ENCODE measurements at regions not wholly inside any gene's neighbourhood (a gene's known extent, or its start where the extent isn't known, plus 50 kb on each side); places are given as distances from the start of the nearest gene placed in this dataset.

GRCh38 chr14:21921453-21921852, 247.8 kb upstream of the OR4E1 start:
- TF ChIP-seq, protein P1, sequence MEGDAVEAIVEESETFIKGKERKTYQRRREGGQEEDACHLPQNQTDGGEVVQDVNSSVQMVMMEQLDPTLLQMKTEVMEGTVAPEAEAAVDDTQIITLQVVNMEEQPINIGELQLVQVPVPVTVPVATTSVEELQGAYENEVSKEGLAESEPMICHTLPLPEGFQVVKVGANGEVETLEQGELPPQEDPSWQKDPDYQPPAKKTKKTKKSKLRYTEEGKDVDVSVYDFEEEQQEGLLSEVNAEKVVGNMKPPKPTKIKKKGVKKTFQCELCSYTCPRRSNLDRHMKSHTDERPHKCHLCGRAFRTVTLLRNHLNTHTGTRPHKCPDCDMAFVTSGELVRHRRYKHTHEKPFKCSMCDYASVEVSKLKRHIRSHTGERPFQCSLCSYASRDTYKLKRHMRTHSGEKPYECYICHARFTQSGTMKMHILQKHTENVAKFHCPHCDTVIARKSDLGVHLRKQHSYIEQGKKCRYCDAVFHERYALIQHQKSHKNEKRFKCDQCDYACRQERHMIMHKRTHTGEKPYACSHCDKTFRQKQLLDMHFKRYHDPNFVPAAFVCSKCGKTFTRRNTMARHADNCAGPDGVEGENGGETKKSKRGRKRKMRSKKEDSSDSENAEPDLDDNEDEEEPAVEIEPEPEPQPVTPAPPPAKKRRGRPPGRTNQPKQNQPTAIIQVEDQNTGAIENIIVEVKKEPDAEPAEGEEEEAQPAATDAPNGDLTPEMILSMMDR (IDR thresholded peaks at IDR 0.05): no peak
- TF ChIP-seq POLR2A (IDR thresholded peaks at IDR 0.05): no peak
